ENCODE measurements at regions not wholly inside any gene's neighbourhood (a gene's known extent, or its start where the extent isn't known, plus 50 kb on each side); places are given as distances from the start of the nearest gene placed in this dataset.

DNA sequence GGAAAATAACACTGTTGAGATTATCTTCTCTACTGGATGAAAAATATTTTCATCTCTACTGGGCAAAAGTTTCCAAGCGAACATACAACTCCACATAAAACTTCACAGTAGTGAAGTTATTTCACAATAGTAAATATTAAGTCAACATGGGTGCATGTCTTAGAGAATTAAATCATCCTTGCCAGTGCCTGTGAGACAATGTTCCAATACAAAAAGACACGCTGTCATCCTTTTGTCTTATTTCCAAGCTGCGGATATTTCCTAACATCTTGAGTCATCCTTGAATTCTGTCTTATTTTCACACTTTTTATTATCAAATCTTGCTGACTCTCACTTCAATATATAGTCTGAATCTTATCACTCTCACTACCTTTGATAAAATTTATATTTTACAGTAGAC lies 142.9 kb upstream of the KITLG start:
- TF ChIP-seq, protein P1, sequence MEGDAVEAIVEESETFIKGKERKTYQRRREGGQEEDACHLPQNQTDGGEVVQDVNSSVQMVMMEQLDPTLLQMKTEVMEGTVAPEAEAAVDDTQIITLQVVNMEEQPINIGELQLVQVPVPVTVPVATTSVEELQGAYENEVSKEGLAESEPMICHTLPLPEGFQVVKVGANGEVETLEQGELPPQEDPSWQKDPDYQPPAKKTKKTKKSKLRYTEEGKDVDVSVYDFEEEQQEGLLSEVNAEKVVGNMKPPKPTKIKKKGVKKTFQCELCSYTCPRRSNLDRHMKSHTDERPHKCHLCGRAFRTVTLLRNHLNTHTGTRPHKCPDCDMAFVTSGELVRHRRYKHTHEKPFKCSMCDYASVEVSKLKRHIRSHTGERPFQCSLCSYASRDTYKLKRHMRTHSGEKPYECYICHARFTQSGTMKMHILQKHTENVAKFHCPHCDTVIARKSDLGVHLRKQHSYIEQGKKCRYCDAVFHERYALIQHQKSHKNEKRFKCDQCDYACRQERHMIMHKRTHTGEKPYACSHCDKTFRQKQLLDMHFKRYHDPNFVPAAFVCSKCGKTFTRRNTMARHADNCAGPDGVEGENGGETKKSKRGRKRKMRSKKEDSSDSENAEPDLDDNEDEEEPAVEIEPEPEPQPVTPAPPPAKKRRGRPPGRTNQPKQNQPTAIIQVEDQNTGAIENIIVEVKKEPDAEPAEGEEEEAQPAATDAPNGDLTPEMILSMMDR (IDR thresholded peaks at IDR 0.05 in 4 of 5, conservative IDR thresholded peaks at IDR 0.05 in 1 of 5): no peak
- no peak for TF ChIP-seq POLR2A (IDR thresholded peaks at IDR 0.05)
